Neural progenitor cell (in vitro differentiated cells): ENCODE measurements at regions not wholly inside any gene's neighbourhood (a gene's known extent, or its start where the extent isn't known, plus 50 kb on each side); places are given as distances from the start of the nearest gene placed in this dataset.

ENCODE experiments used
- DNase-seq: peaks from one replicate; pipeline ENCODE4 v3.0.0-alpha.2; 2016; ENCODE audit warnings: low spot score
- H2AFZ ChIP-seq: fragments of 200-600 bp; sonication (generic); replicated peaks from 2 replicates; pipeline ENCODE4 v1.6.1; 2016; ENCODE audit warnings: antibody characterized with exemption
- H3F3A ChIP-seq: fragments of 200-600 bp; sonication (generic); 2 replicates; pipeline ENCODE4 v1.6.1; 2016; ENCODE audit warnings: antibody characterized with exemption, low read depth
- H3K27ac ChIP-seq: fragments of 200-600 bp; sonication (generic); 2 replicates; pipeline ENCODE4 v1.5.1; 2016; ENCODE audit warnings: mild to moderate bottlenecking
- H3K27me3 ChIP-seq: fragments of 200-600 bp; sonication (generic); 2 replicates; pipeline ENCODE4 v1.6.1; 2016; ENCODE audit warnings: mild to moderate bottlenecking, moderate library complexity
- H3K36me3 ChIP-seq: fragments of 200-600 bp; sonication (generic); 2 replicates; pipeline ENCODE4 v1.5.1; 2016
- H3K4me1 ChIP-seq: fragments of 200-600 bp; sonication (generic); 2 replicates; pipeline ENCODE4 v1.6.1; 2016; ENCODE audit warnings: mixed run types
- H3K4me2 ChIP-seq: fragments of 200-600 bp; sonication (generic); 2 replicates; pipeline ENCODE4 v1.6.1; 2016
- H3K4me3 ChIP-seq: fragments of 200-600 bp; sonication (generic); 2 replicates; pipeline ENCODE4 v1.5.1; 2016
- H3K79me2 ChIP-seq: fragments of 200-600 bp; sonication (generic); 2 replicates; pipeline ENCODE4 v1.6.1; 2016; ENCODE audit warnings: low read depth
- H3K9ac ChIP-seq: fragments of 200-600 bp; sonication (generic); 2 replicates; pipeline ENCODE4 v1.6.1; 2016
- H3K9me3 ChIP-seq: fragments of 200-600 bp; sonication (generic); 2 replicates; pipeline ENCODE4 v1.5.1; 2016; ENCODE audit warnings: low read depth
- H4K20me1 ChIP-seq: fragments of 200-600 bp; sonication (generic); 2 replicates; pipeline ENCODE4 v1.6.1; 2016; ENCODE audit warnings: low read depth
- H3K27ac Mint-ChIP-seq: 3 replicates; pipeline ENCODE4 v1.8.0; 2021; ENCODE audit warnings: mixed read lengths
- H3K27me3 Mint-ChIP-seq: 2 replicates; pipeline ENCODE4 v1.8.0; 2022; ENCODE audit warnings: low read depth, mild to moderate bottlenecking, inconsistent platforms, moderate library complexity, mixed read lengths; ENCODE audit not compliant: insufficient read depth
- H3K36me3 Mint-ChIP-seq: 3 replicates; pipeline ENCODE4 v1.8.0; 2021; ENCODE audit warnings: mixed read lengths
- H3K4me1 Mint-ChIP-seq: 3 replicates; pipeline ENCODE4 v1.8.0; 2021; ENCODE audit warnings: mixed read lengths
- H3K4me3 Mint-ChIP-seq: 3 replicates; pipeline ENCODE4 v1.8.0; 2021; ENCODE audit warnings: mild to moderate bottlenecking, moderate library complexity, mixed read lengths
- H3K9me3 Mint-ChIP-seq: 3 replicates; pipeline ENCODE4 v1.8.0; 2020; ENCODE audit warnings: mixed read lengths
- CTCF ChIP-seq: fragments of 200-600 bp; sonication (generic); IDR thresholded peaks from 2 replicates; pipeline ENCODE4 v1.5.1; 2017; ENCODE audit warnings: antibody characterized with exemption, mild to moderate bottlenecking
- EZH2 ChIP-seq: fragments of 200-600 bp; sonication (generic); IDR thresholded peaks from 2 replicates; pipeline ENCODE4 v1.6.1; 2017; ENCODE audit warnings: antibody characterized with exemption, mild to moderate bottlenecking, moderate library complexity
- EZH2phosphoT487 ChIP-seq: fragments of 200-600 bp; sonication (generic); IDR thresholded peaks from 2 replicates; pipeline ENCODE4 v1.6.1; 2017; ENCODE audit warnings: antibody characterized with exemption

- H3K27me3 ChIP-seq, result no peaks in the 10 kb centered on the region
- no peaks in the 10 kb centered on the region for H3K79me2 ChIP-seq
- no peaks in the 10 kb centered on the region for H3K27me3 Mint-ChIP-seq
- no peaks in the 10 kb centered on the region for H3K36me3 Mint-ChIP-seq
- H3K9me3 ChIP-seq, result no peaks in the 10 kb centered on the region
- no peak overlapping the region for H3K9ac ChIP-seq
- peaks cover 8% of the 10 kb centered on the region for H3F3A ChIP-seq
- H4K20me1 ChIP-seq, result no peaks in the 10 kb centered on the region
- no peak overlapping the region for H3K27ac Mint-ChIP-seq
- no peak overlapping the region for H3K4me3 ChIP-seq
- no peak for TF ChIP-seq EZH2phosphoT487
- TF ChIP-seq CTCF, result no peak
- no peak for TF ChIP-seq EZH2
- no peak overlapping the region for H3K27ac ChIP-seq
- H3K4me1 Mint-ChIP-seq, result peaks cover 38% of the 10 kb centered on the region
- peaks cover 33% of the 10 kb centered on the region for H3K4me1 ChIP-seq
- H3K4me2 ChIP-seq, result no peak overlapping the region
- DNase-seq, result no peak
- no peaks in the 10 kb centered on the region for H3K9me3 Mint-ChIP-seq
- no peaks in the 10 kb centered on the region for H3K36me3 ChIP-seq
- no peak overlapping the region for H2AFZ ChIP-seq
- H3K4me3 Mint-ChIP-seq, result no peak overlapping the region
Observed at GRCh38 chr4:147009875-147010274, 64.2 kb upstream of the TTC29 start.

- no peaks in the 10 kb centered on the region for H3K79me2 ChIP-seq
- Mint-ChIP-seq H3K27me3 (no peaks in the 10 kb centered on the region), H3K4me3 (peak overlapping the region; percentile 39), H3K9me3 (no peaks in the 10 kb centered on the region), H3K36me3 (no peaks in the 10 kb centered on the region), H3K27ac (no peak overlapping the region), H3K4me1 (peaks cover 46% of the 10 kb centered on the region)
- H3K27me3 ChIP-seq, result no peaks in the 10 kb centered on the region
- peaks cover 11% of the 10 kb centered on the region for H3F3A ChIP-seq
- TF ChIP-seq CTCF (no peak), EZH2phosphoT487 (no peak), EZH2 (no peak)
- no peak overlapping the region for H3K9ac ChIP-seq
- H3K27ac ChIP-seq, result no peak overlapping the region
- H3K4me3 ChIP-seq, result no peak overlapping the region
- H3K9me3 ChIP-seq, result no peaks in the 10 kb centered on the region
- H3K4me1 ChIP-seq, result peaks cover 41% of the 10 kb centered on the region
- H2AFZ ChIP-seq, result no peak overlapping the region
- peak; percentile 33 for DNase-seq
- no peaks in the 10 kb centered on the region for H3K36me3 ChIP-seq
- peak overlapping the region; percentile 7 for H3K4me2 ChIP-seq
- H4K20me1 ChIP-seq, result no peaks in the 10 kb centered on the region
Observed at GRCh38 chr4:147011411-147011810, 65.7 kb upstream of the TTC29 start.

- Mint-ChIP-seq H3K9me3 (no peaks in the 10 kb centered on the region), H3K27ac (no peak overlapping the region), H3K4me1 (peaks cover 46% of the 10 kb centered on the region), H3K36me3 (no peaks in the 10 kb centered on the region), H3K27me3 (no peaks in the 10 kb centered on the region), H3K4me3 (no peak overlapping the region)
- no peaks in the 10 kb centered on the region for H3K9me3 ChIP-seq
- H3K4me3 ChIP-seq, result no peak overlapping the region
- no peaks in the 10 kb centered on the region for H3K79me2 ChIP-seq
- no peaks in the 10 kb centered on the region for H3K27me3 ChIP-seq
- no peak overlapping the region for H3K27ac ChIP-seq
- no peak for DNase-seq
- H3F3A ChIP-seq, result peaks cover 11% of the 10 kb centered on the region
- no peak overlapping the region for H3K9ac ChIP-seq
- no peak overlapping the region for H2AFZ ChIP-seq
- TF ChIP-seq EZH2 (no peak), EZH2phosphoT487 (no peak), CTCF (no peak)
- no peaks in the 10 kb centered on the region for H3K36me3 ChIP-seq
- H3K4me1 ChIP-seq, result peaks cover 34% of the 10 kb centered on the region
- no peaks in the 10 kb centered on the region for H4K20me1 ChIP-seq
- peak overlapping the region; percentile 7 for H3K4me2 ChIP-seq
Observed at GRCh38 chr4:147012059-147012707, 66.5 kb upstream of the TTC29 start.
